ENCODE measurements at regions not wholly inside any gene's neighbourhood (a gene's known extent, or its start where the extent isn't known, plus 50 kb on each side); places are given as distances from the start of the nearest gene placed in this dataset.

DNA sequence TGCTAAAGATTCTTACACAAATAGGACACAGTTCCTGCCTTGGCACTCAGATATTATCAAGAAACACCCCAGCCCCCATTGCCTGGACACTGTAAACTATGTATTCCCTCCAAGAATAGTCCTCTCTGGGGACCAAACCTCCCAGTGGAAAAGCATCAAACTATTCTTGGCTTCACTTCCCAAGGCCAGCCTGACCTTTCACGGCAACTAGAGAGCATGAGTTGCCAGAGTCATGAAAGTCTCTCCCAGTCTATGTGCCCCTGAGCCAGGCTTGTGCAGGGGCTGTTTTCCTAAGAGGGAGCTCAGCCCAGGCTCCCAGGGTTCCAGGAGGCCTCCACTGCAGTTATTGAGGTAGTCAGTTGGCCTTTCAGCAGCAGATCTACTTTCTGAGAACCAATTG is 251.9 kb upstream of the TGFBR2 start:
- ChIA-PET POLR2A (no interaction called here), CTCF (no interaction called here)
- no peak overlapping the region for H3K4me3 ChIP-seq (ENCODE audit: low read depth, low read length)
- DNase-seq (ENCODE audit: low read depth, low spot score), result no peak
- TF ChIP-seq CTCF (IDR thresholded peaks at IDR 0.05; ENCODE audit: insufficient read depth, low read length, missing control alignments), result no peak

DNA sequence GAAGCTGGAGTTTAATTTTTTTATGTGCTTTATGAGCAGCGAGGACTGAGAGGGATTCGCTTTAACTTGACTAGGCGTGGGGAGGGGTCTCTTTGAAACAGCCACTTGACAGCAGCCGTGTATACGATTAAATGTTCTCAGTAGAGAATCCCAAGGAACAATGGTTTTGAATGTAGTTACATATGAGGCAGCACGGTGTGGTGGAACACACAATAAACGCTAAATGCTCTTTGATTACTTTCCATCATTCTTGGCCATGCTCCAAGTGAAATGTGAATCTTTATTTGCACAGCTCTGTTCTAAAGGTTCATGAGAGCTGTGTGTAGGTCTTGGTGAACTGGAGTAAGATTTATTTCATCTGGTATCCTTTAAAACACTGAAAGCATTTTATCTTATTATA is 251.4 kb upstream of the TGFBR2 start:
- TF ChIP-seq CTCF (IDR thresholded peaks at IDR 0.05; ENCODE audit: insufficient read depth, low read length, missing control alignments), result no peak
- no peak for DNase-seq (ENCODE audit: low read depth, low spot score)
- ChIA-PET CTCF (interaction anchor here (1.5 to 2.2 kb wide), 2 partner anchors 312 to 339 kb away, joined by 3 to 5 read pairs; no protein-coding TSS in a partner anchor), POLR2A (no interaction called here)
- H3K4me3 ChIP-seq (ENCODE audit: low read depth, low read length), result no peak overlapping the region

GRCh38 chr3:30355622-30356021 is 250.8 kb upstream of the TGFBR2 start:
- POLR2A ChIA-PET, result no interaction called here
- CTCF ChIA-PET, result interaction anchor here (1.5 to 2.2 kb wide), 2 partner anchors 313 to 338 kb away, joined by 3 to 5 read pairs; no protein-coding TSS in a partner anchor
- DNase-seq (ENCODE audit: low read depth, low spot score), result no peak
- H3K4me3 ChIP-seq (ENCODE audit: low read depth, low read length), result no peak overlapping the region
- TF ChIP-seq CTCF (IDR thresholded peaks at IDR 0.05; ENCODE audit: insufficient read depth, low read length, missing control alignments), result no peak

GRCh38 chr3:30356866-30357753 is 249.3 kb upstream of the TGFBR2 start:
- no peak overlapping the region for H3K4me3 ChIP-seq (ENCODE audit: low read depth, low read length)
- POLR2A ChIA-PET, result no interaction called here
- CTCF ChIA-PET, result interaction anchor here (2.2 kb wide), 1 partner anchor 337 kb away, joined by 5 read pairs; no protein-coding TSS in a partner anchor
- TF ChIP-seq CTCF (IDR thresholded peaks at IDR 0.05; ENCODE audit: insufficient read depth, low read length, missing control alignments), result no peak
- DNase-seq (ENCODE audit: low read depth, low spot score), result no peak

GRCh38 chr3:30357897-30358296 is 248.5 kb upstream of the TGFBR2 start:
- POLR2A ChIA-PET, result no interaction called here
- no peak for TF ChIP-seq CTCF (IDR thresholded peaks at IDR 0.05; ENCODE audit: insufficient read depth, low read length, missing control alignments)
- no peak for DNase-seq (ENCODE audit: low read depth, low spot score)
- CTCF ChIA-PET, result no interaction called here
- H3K4me3 ChIP-seq (ENCODE audit: low read depth, low read length), result no peak overlapping the region

GRCh38 chr3:30358871-30359270 is 247.5 kb upstream of the TGFBR2 start:
- no peak for DNase-seq (ENCODE audit: low read depth, low spot score)
- no peak for TF ChIP-seq CTCF (IDR thresholded peaks at IDR 0.05; ENCODE audit: insufficient read depth, low read length, missing control alignments)
- POLR2A ChIA-PET, result no interaction called here
- CTCF ChIA-PET, result no interaction called here
- no peak overlapping the region for H3K4me3 ChIP-seq (ENCODE audit: low read depth, low read length)
